Keratinocyte (primary cell): ENCODE measurements at regions not wholly inside any gene's neighbourhood (a gene's known extent, or its start where the extent isn't known, plus 50 kb on each side); places are given as distances from the start of the nearest gene placed in this dataset.

Experiments
- DNase-seq: peaks from one replicate; pipeline ENCODE4 v3.0.0-alpha.2; 2011; ENCODE audit warnings: low read depth, missing footprints, low spot score
- FAIRE-seq: peaks from 2 replicates; lab custom pipeline; 2011; peaks lifted over from hg19 to GRCh38; lab: Jason Lieb, UNC
- H2AFZ ChIP-seq: 2 replicates; pipeline ENCODE4 v1.6.0; 2012; ENCODE audit warnings: low read length, control low read depth, inconsistent platforms; ENCODE audit not compliant: control insufficient read depth
- H3K27ac ChIP-seq: 2 replicates; pipeline ENCODE4 v1.5.1; 2011; ENCODE audit warnings: low read length; ENCODE audit not compliant: control insufficient read depth, insufficient read depth
- H3K27me3 ChIP-seq: 3 replicates; pipeline ENCODE4 v1.6.0; 2011; ENCODE audit warnings: low read length; ENCODE audit not compliant: control insufficient read depth, insufficient read depth; ENCODE audit errors: extremely low read depth
- H3K36me3 ChIP-seq, 2 experiments: 2 replicates in 1 of 2; 3 replicates in 1 of 2; pipeline ENCODE4 v1.5.1; 2011; ENCODE audit warnings: low read length in 2 of 2, mild to moderate bottlenecking in 1 of 2; ENCODE audit not compliant: control insufficient read depth in 2 of 2, insufficient read depth in 2 of 2; ENCODE audit errors: extremely low read depth in 1 of 2
- H3K4me1 ChIP-seq: 3 replicates; pipeline ENCODE4 v1.5.1; 2011; ENCODE audit warnings: low read length; ENCODE audit not compliant: control insufficient read depth, insufficient read depth; ENCODE audit errors: extremely low read depth
- H3K4me2 ChIP-seq: 3 replicates; pipeline ENCODE4 v1.6.0; 2011; ENCODE audit warnings: low read depth, low read length; ENCODE audit not compliant: control insufficient read depth, insufficient read depth; ENCODE audit errors: extremely low read depth
- H3K4me3 ChIP-seq, 3 experiments: fragments of 200-600 bp in 1 of 3; sonication (generic) in 1 of 3; 2 replicates in 2 of 3; 3 replicates in 1 of 3; pipeline ENCODE4 v1.5.1; 2011 to 2016; ENCODE audit warnings: low read length in 3 of 3, mild to moderate bottlenecking in 3 of 3, control low read depth in 2 of 3, inconsistent platforms in 1 of 3, low read depth in 1 of 3, mixed read lengths in 1 of 3, mixed run types in 1 of 3, moderate library complexity in 1 of 3; ENCODE audit not compliant: control insufficient read depth in 2 of 3, insufficient read depth in 2 of 3; ENCODE audit errors: extremely low read depth in 1 of 3
- H3K79me2 ChIP-seq: 2 replicates; pipeline ENCODE4 v1.6.0; 2012; ENCODE audit warnings: low read length; ENCODE audit not compliant: control insufficient read depth, insufficient read depth
- H3K9ac ChIP-seq: 3 replicates; pipeline ENCODE4 v1.6.0; 2011; ENCODE audit warnings: low read length; ENCODE audit not compliant: control insufficient read depth, insufficient read depth; ENCODE audit errors: extremely low read depth
- H3K9me1 ChIP-seq: 3 replicates; pipeline ENCODE4 v1.6.0; 2011; ENCODE audit warnings: low read length; ENCODE audit not compliant: control insufficient read depth, insufficient read depth; ENCODE audit errors: extremely low read depth
- H3K9me3 ChIP-seq: 2 replicates; pipeline ENCODE4 v1.5.1; 2012; ENCODE audit warnings: low read depth, low read length; ENCODE audit not compliant: control insufficient read depth
- H4K20me1 ChIP-seq: 3 replicates; pipeline ENCODE4 v1.6.0; 2011; ENCODE audit warnings: low read length; ENCODE audit not compliant: control insufficient read depth, insufficient read depth; ENCODE audit errors: extremely low read depth
- EZH2 ChIP-seq: IDR thresholded peaks from one replicate; pipeline ENCODE4 v1.6.1; 2012; ENCODE audit warnings: inconsistent platforms, mild to moderate bottlenecking, low read length, moderate library complexity
- dilution Hi-C: fragments of 300-500 bp; cut with MboI; formaldehyde crosslinking; loops from one replicate; pipeline ENCODE4 v1.7.0; 2020; ENCODE audit warnings: low sequenced_read_pairs; ENCODE audit not compliant: extremely low pct_ligation_motif_present
- TF ChIP-seq, protein P1 (sequence below), 3 experiments: IDR thresholded peaks in 1 of 3; conservative IDR thresholded peaks in 1 of 3; optimal IDR thresholded peaks in 1 of 3; 2 replicates in 2 of 3; 3 replicates in 1 of 3; pipeline versions ENCODE3 to v1.5.1; 2011; ENCODE audit warnings: low read length in 3 of 3, mild to moderate bottlenecking in 3 of 3, moderate library complexity in 2 of 3, control low read depth in 1 of 3, inconsistent platforms in 1 of 3; ENCODE audit not compliant: insufficient read depth in 2 of 3; ENCODE audit errors: extremely low read depth in 1 of 3

DNA sequence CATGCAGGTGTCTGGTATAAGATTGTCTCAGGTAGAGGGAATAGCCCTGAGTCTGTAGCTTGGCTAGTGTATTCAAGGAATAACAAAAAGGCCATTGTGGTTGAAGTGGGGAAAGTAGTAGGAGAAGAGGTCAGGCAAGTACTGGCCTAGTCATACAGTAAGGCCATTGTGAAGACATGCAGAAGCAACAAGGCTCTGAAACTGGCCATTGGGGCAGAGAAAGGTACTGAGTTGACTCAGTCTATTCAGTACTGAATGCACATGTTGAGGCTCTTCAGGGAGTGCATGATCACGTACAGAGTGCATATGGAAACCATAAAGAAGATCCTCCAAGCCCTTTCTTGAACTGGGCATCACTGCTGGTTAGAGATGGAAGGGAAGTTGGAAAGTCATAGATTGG is 477.6 kb downstream of the SOX6 start:
- no peaks in the 10 kb centered on the region for H3K79me2 ChIP-seq
- no peaks in the 10 kb centered on the region for H3K9me3 ChIP-seq
- H3K36me3 ChIP-seq, result no peaks in the 10 kb centered on the region
- no peaks in the 10 kb centered on the region for H3K9me1 ChIP-seq
- TF ChIP-seq EZH2, result no peak
- TF ChIP-seq, protein P1, sequence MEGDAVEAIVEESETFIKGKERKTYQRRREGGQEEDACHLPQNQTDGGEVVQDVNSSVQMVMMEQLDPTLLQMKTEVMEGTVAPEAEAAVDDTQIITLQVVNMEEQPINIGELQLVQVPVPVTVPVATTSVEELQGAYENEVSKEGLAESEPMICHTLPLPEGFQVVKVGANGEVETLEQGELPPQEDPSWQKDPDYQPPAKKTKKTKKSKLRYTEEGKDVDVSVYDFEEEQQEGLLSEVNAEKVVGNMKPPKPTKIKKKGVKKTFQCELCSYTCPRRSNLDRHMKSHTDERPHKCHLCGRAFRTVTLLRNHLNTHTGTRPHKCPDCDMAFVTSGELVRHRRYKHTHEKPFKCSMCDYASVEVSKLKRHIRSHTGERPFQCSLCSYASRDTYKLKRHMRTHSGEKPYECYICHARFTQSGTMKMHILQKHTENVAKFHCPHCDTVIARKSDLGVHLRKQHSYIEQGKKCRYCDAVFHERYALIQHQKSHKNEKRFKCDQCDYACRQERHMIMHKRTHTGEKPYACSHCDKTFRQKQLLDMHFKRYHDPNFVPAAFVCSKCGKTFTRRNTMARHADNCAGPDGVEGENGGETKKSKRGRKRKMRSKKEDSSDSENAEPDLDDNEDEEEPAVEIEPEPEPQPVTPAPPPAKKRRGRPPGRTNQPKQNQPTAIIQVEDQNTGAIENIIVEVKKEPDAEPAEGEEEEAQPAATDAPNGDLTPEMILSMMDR (optimal IDR thresholded peaks at IDR 0.05 in 1 of 3, IDR thresholded peaks at IDR 0.05 in 1 of 3, conservative IDR thresholded peaks at IDR 0.05 in 1 of 3; ENCODE audit: extremely low read depth in 1 of 3, insufficient read depth in 2 of 3, low read length in 3 of 3), result no peak
- no peak for FAIRE-seq
- dilution Hi-C loops, result no loop called here
- H3K27me3 ChIP-seq, result no peaks in the 10 kb centered on the region
- no peak overlapping the region for H3K27ac ChIP-seq
- no peak overlapping the region for H2AFZ ChIP-seq
- no peaks in the 10 kb centered on the region for H4K20me1 ChIP-seq
- DNase-seq, result no peak
- H3K4me1 ChIP-seq, result no peaks in the 10 kb centered on the region
- no peak overlapping the region for H3K4me2 ChIP-seq
- no peak overlapping the region for H3K9ac ChIP-seq
- H3K4me3 ChIP-seq, result no peak overlapping the region

DNA sequence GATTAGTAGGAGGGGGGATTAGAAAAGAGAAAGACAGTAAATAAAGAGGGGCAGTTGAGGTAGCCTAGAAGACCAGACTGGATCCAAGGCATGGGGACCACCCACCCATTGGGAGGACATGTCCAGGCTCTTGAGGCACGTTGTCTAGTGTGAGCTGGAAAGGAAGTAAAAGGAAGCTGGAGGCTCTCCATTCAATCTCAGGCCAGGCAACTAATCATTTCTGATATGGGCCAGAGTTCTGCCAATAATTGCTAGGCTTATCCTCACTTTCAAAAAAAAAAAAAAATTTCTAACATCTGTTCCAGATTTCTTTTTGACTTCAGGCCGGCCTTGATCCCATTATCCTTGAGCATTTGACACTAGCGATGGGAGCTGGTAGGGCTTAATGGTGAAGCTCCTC is 476.1 kb downstream of the SOX6 start:
- Histone ChIP-seq H2AFZ (no peak overlapping the region), H3K9me1 (no peaks in the 10 kb centered on the region), H3K36me3 (no peaks in the 10 kb centered on the region), H3K4me3 (no peak overlapping the region), H3K79me2 (no peaks in the 10 kb centered on the region), H3K27ac (no peak overlapping the region), H4K20me1 (no peaks in the 10 kb centered on the region), H3K27me3 (no peaks in the 10 kb centered on the region), H3K4me1 (no peaks in the 10 kb centered on the region), H3K9me3 (no peaks in the 10 kb centered on the region), H3K9ac (no peak overlapping the region), H3K4me2 (no peak overlapping the region)
- no peak for TF ChIP-seq EZH2
- TF ChIP-seq, protein P1 (optimal IDR thresholded peaks at IDR 0.05 in 1 of 3, IDR thresholded peaks at IDR 0.05 in 1 of 3, conservative IDR thresholded peaks at IDR 0.05 in 1 of 3; ENCODE audit: extremely low read depth in 1 of 3, insufficient read depth in 2 of 3, low read length in 3 of 3), result no peak
- dilution Hi-C loops, result no loop called here
- DNase-seq (no peak), FAIRE-seq (no peak)
